ENCODE measurements at regions not wholly inside any gene's neighbourhood (a gene's known extent, or its start where the extent isn't known, plus 50 kb on each side); places are given as distances from the start of the nearest gene placed in this dataset.
"Not testable (repeated sequence)": the region's sequence is repeated elsewhere in the genome, so short reads cannot be mapped to it uniquely, and the experiment has no call there.

GRCh38 chr10:52946486-52946885, 173.9 kb upstream of the MBL2 start:
- TF ChIP-seq EZH2 (IDR thresholded peaks at IDR 0.05; ENCODE audit: borderline replicate concordance, insufficient read depth, low read depth, low read length, poor library complexity, severe bottlenecking) = no peak
- TF ChIP-seq CTCF (IDR thresholded peaks at IDR 0.05) = no peak
- no peak overlapping the region for H3K27ac ChIP-seq (ENCODE audit: low read length in 2 of 2)
- Mint-ChIP-seq H3K4me3 (no peak overlapping the region), H3K9me3 (ENCODE audit: insufficient read depth) (no peaks in the 10 kb centered on the region), H3K27ac (no peak overlapping the region), H3K4me1 (no peaks in the 10 kb centered on the region), H3K27me3 (no peaks in the 10 kb centered on the region)
- no peaks in the 10 kb centered on the region for H3K4me1 ChIP-seq (ENCODE audit: control insufficient read depth in 2 of 2, insufficient read depth in 2 of 2, low read length in 2 of 2)
- H3K79me2 ChIP-seq (ENCODE audit: control insufficient read depth, insufficient read depth, low read length) = no peaks in the 10 kb centered on the region
- H3K4me2 ChIP-seq (replicated peaks; ENCODE audit: low read depth, low read length, poor library complexity, severe bottlenecking) = no peak overlapping the region
- H3K4me3 ChIP-seq (ENCODE audit: control extremely low read depth in 1 of 5, extremely low read depth in 1 of 5, insufficient read depth in 1 of 5, low read depth in 2 of 5, low read length in 4 of 5) = no peak overlapping the region
- WGBS (ENCODE audit: insufficient coverage) = 97% methylated on average over 3 of the region's 5 CpGs
- H3K9me3 ChIP-seq (ENCODE audit: control extremely low read depth in 1 of 3, control insufficient read depth in 2 of 3, insufficient read depth in 1 of 3, low read length in 2 of 3) = peaks cover 0 to 3% (median 0%) of the 10 kb centered on the region in 3 donors
- no peak overlapping the region for H3K9ac ChIP-seq (ENCODE audit: low read length)
- no peak for DNase-seq
- H3K27me3 ChIP-seq (replicated peaks in 1 of 4; ENCODE audit: control extremely low read depth in 1 of 4, control insufficient read depth in 3 of 4, insufficient read depth in 4 of 4, low read length in 3 of 4) = no peaks in the 10 kb centered on the region
- ATAC-seq (ENCODE audit: low read depth) = no peak
- ChIA-PET POLR2A (no interaction called here), CTCF (no interaction called here)
- H2AFZ ChIP-seq (ENCODE audit: insufficient read depth, low read depth, low read length, poor library complexity, severe bottlenecking) = no peak overlapping the region
- H4K20me1 ChIP-seq (ENCODE audit: control insufficient read depth, insufficient read depth, low read length, poor library complexity, severe bottlenecking) = no peaks in the 10 kb centered on the region
- no peaks in the 10 kb centered on the region for H3K36me3 ChIP-seq (replicated peaks in 1 of 2; ENCODE audit: control extremely low read depth in 1 of 2, control insufficient read depth in 1 of 2, extremely low read depth in 1 of 2, insufficient read depth in 2 of 2, low read length in 1 of 2)
- intact Hi-C loops (cut with micrococcal nuclease) = no loop called here

- H3K4me3 Mint-ChIP-seq; H3K27ac ChIP-seq (ENCODE audit: low read length in 2 of 2); H3K4me2 ChIP-seq (replicated peaks; ENCODE audit: low read depth, low read length, poor library complexity, severe bottlenecking); H3K4me3 ChIP-seq (ENCODE audit: control extremely low read depth in 1 of 5, extremely low read depth in 1 of 5, insufficient read depth in 1 of 5, low read depth in 2 of 5, low read length in 4 of 5); H3K9me3 Mint-ChIP-seq (ENCODE audit: insufficient read depth); H3K9me3 ChIP-seq (ENCODE audit: control extremely low read depth in 1 of 3, control insufficient read depth in 2 of 3, insufficient read depth in 1 of 3, low read length in 2 of 3); intact Hi-C loops (cut with micrococcal nuclease); POLR2A ChIA-PET; H3K36me3 ChIP-seq (replicated peaks in 1 of 2; ENCODE audit: control extremely low read depth in 1 of 2, control insufficient read depth in 1 of 2, extremely low read depth in 1 of 2, insufficient read depth in 2 of 2, low read length in 1 of 2); ATAC-seq (ENCODE audit: low read depth); H3K4me1 Mint-ChIP-seq; H2AFZ ChIP-seq (ENCODE audit: insufficient read depth, low read depth, low read length, poor library complexity, severe bottlenecking); H4K20me1 ChIP-seq (ENCODE audit: control insufficient read depth, insufficient read depth, low read length, poor library complexity, severe bottlenecking); H3K4me1 ChIP-seq (ENCODE audit: control insufficient read depth in 2 of 2, insufficient read depth in 2 of 2, low read length in 2 of 2); H3K79me2 ChIP-seq (ENCODE audit: control insufficient read depth, insufficient read depth, low read length); CTCF ChIA-PET; H3K27me3 ChIP-seq (replicated peaks in 1 of 4; ENCODE audit: control extremely low read depth in 1 of 4, control insufficient read depth in 3 of 4, insufficient read depth in 4 of 4, low read length in 3 of 4); H3K27ac Mint-ChIP-seq; H3K27me3 Mint-ChIP-seq; DNase-seq; H3K9ac ChIP-seq (ENCODE audit: low read length): not testable (repeated sequence)
- WGBS (ENCODE audit: insufficient coverage) = 80% methylated on average over 2 of the region's 4 CpGs
These were observed 172.9 kb upstream of the MBL2 start for GRCh38 chr10:52945521-52945920.

Measured in B cell (primary cell).